Left cardiac atrium (tissue), 4 donors: ENCODE measurements at regions not wholly inside any gene's neighbourhood (a gene's known extent, or its start where the extent isn't known, plus 50 kb on each side); places are given as distances from the start of the nearest gene placed in this dataset.
A peak's percentile ranks its signal among the peaks of the same experiment; 100 is the strongest.
"Not testable (repeated sequence)": the region's sequence is repeated elsewhere in the genome, so short reads cannot be mapped to it uniquely, and the experiment has no call there.

Experiments
- ATAC-seq, 2 donors: fragments of 200-7000 bp; cut with Tn5 transposase; one replicate each; pipeline ENCODE4 v1.9.1; 2020; ENCODE audit warnings: mild to moderate bottlenecking in 2 of 2, moderate library complexity in 2 of 2
- DNase-seq: peaks from one replicate; pipeline ENCODE4 v3.0.0-alpha.2; 2020
- intact Hi-C, 2 donors: fragments of 100-400 bp; cut with DNase I; formaldehyde crosslinking; loops; one replicate each; pipeline versions ENCODE4 v1.14.1 to v1.15.1; 2022 to 2023
- donor health status: DM: no; HTN: yes; CAD: no.
- donor health status: DM: no; HTN: yes; CAD: no; lungs with severe emphysema.
- donor health status: DM: yes; HTN: yes; CAD: no.
- donor health status: Dilated cardiomyopathy.

- DNase-seq = no peak
- intact Hi-C loops = no loop called here
- ATAC-seq = no peak
Measured at GRCh38 chr2:8508766-8509165, 173.1 kb upstream of the ID2 start.

DNA sequence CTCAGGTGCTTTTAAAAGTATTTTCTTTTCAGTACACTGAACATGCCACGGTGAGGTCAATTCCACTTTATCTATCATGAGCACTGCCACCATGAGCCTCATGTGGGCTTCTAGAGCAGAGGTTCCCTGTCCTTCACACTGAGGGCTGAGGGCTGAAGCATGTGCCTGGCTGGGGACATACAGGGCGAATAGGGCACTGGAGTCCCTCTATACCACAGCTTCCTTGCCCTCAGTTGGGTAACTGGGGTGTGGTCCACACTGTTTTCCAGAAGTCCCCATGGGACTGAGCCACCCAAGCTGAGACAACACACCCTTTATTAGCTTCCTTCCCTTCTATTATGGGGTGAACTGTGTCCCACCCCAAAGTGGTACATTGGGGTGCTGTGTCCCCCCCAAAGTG is 172.2 kb upstream of the ID2 start:
- DNase-seq (no peak), ATAC-seq (no peak)
- intact Hi-C loops = no loop called here

DNA sequence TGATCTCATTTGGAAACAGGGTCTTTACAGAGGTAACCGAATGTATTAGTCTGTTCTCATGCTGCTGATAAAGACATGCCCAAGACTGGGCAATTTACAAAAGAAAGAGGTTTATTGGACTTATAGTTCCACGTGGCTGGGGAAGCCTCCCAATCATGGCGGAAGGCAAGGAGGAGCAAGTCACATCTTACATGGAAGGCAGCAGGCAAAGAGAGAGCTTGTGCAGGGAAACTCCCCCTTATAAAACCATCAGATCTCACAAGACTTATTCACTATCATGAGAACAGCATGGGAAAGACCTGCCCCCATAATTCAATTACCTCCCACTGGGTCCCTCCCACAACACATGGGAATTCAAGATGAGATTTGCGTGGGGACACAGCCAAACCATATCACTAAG is 171.8 kb upstream of the ID2 start:
- intact Hi-C loops, ATAC-seq: not testable (repeated sequence)

GRCh38 chr2:8510519-8510918 is 171.3 kb upstream of the ID2 start:
- ATAC-seq (peak; percentile 63 to 84), DNase-seq (no peak)
- intact Hi-C loops = no loop called here

More for the DNA sequence above, 171.8 kb upstream of the ID2 start:
- DNase-seq = not testable (repeated sequence)

DNA sequence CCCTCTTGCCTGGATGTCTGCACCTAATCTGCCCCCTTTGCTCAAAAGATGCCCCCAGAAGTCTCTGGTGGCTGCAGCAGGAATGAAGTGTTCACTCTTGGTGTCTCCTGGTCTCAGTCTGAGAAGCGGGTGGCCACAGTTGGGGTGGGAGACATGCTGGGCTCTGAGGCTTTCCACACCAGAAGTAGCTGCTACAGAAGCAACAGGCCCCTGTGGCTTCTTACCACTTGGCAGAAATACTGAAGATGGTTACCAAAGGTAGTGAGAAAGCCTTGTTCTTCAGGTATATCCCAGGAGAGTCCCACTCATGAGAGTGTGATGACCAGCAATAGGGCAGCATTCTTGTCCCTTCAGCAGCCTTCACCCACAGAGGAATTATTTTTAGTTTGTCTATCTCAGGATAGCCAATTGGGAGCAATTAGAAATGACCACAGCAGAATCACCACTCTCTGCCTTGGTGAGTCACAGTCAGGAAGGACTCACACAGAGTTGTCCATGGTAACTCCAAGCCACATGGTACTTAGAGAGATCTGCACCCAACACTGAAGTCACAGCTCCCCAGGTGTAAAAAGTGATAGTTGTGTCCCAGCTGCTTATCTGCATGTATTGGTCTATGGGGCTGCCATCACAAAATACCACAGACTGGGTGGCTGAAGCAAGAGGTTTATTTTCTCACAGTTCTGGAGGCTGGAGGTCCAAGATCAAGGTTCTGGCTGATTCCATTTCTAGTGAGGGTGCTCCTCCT is 169.8 kb upstream of the ID2 start:
- DNase-seq = no peak
- intact Hi-C loops = no loop called here
- ATAC-seq = peak in 1 of 2 donors; percentile 63

DNA sequence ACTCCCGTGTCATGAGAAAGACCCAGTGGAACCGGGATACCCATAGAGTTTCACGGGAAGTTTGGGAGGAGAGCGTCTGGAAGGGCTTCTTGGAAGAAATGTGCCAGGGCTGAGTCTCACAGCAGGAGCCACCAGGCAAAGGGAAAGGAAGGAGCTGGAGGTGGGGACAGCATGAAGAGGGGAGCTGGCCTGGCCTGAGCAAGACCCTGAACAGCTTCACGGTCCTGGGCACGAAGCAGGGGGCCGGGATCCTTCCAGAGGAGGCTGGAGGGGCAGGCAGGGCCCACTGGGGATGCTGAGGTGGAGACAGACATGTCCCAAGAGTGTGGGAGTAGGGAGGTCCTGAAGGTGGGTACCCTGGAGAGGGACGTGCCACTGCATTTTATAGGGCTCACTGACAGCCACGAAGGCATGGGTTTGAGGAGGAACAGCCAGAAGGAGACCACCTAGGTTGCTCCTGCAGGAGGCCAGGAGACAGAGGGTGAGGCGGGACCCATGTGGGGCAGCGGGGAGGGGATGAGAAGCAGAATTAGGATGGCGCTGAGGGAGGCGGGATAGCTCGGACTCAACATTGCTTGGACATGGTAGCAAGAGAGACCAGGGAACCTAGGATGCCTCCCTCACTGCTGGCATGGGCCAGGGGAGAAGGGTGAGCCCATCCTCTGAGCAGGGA is 168.1 kb upstream of the ID2 start:
- ATAC-seq (no peak), DNase-seq (no peak)
- intact Hi-C loops = no loop called here

GRCh38 chr2:8514274-8514662 is 167.6 kb upstream of the ID2 start:
- DNase-seq (no peak), ATAC-seq (no peak)
- intact Hi-C loops = no loop called here

- no peak for DNase-seq
- intact Hi-C loops = no loop called here
- peak; percentile 34 to 51 for ATAC-seq
Measured at GRCh38 chr2:8514796-8515758, 166.8 kb upstream of the ID2 start.

DNA sequence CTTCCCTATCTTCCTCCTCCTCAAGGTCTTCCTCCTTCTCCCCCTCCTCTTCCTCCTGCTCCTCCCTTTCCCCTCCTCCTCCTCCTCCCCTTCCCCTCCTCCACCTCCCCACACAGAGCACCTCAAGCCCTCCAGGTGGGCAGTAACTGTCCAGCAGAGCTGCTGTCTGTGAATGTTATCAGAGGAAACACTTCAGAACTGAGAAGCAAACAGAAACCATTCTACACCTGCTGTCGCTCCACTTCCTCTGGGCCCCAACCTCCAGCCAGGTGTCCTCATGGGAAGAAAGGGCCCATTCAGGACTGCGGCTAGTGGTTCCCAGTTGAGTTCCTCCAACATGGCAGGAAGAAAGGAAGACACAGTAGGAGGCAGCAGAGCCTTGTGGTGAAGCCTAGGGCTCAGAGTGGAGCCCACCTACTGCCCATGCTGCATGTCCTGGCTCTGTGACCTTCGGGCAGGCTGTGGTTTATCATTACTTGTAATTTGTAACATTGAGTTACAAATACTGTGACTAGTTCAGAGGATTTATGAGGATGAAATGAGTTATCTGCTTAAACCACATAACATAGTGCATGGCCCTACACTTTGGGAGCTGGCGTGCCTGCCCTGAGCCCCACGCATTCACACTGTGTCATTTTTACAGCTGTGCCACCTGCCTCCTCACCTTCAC is 165.9 kb upstream of the ID2 start:
- DNase-seq = no peak
- intact Hi-C loops = no loop called here
- no peak for ATAC-seq

DNA sequence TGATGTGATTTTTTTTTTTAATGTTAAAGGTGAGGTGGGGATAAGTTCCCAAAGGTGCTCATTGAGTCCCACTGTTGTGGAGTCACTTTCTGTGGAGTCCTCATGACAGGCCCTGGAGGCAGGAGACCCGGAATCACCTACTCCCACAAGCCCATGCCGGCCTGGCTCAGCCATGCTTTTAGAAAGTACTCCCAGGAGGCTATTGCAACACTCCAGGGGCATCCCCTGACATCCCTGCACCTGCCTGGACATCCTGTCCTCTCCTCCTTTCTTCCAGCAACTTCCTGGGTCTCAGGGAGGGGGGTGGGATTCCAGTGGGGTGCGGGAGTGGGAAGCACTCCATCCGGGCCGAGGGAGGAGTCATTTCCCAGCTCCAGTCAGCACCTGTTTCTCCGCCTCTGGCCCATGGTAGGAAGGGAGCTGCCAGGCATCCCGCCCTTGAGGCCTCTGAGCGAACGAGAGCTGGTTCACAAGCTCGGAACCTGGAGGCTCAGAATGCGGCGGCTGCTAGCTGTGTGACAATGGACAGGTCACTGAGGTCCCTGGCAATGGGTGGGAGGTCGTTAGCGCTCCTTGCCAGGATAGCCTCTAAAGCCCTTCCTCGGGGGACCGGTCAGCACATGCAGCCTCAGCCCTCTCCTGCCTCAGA is 163.9 kb upstream of the ID2 start:
- ATAC-seq = no peak
- intact Hi-C loops = no loop called here
- no peak for DNase-seq

GRCh38 chr2:8518979-8519668 is 162.7 kb upstream of the ID2 start:
- no peak for ATAC-seq
- no peak for DNase-seq
- intact Hi-C loops = no loop called here

DNA sequence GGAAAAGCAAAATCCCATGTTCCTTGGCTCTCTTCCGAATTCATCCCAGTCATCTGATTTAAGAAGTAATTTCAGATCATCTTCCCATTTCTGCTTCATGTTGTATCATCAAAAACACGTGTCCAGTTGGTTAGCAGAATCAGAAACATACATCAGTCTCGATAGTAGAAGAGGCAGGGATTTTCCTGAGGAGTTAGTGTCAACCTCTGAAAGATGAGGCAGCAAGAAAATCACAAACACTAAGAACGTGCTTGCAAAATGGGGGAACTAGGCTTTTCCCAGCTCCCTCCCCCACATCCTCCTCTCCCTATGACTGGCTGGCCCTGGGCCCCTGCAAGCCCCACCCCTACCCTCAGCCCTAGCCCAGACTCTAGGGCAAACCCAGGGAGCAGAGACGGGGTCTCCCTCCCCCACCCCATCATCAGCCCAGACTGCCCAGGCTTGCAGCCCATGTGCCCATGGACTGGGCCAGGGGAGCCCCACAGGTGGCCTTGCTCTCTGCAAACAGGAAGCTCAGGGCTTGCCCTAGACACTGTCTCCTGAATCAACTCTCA is 161.0 kb upstream of the ID2 start:
- intact Hi-C loops = no loop called here
- no peak for ATAC-seq
- DNase-seq = no peak

- intact Hi-C loops = no loop called here
- ATAC-seq = no peak
- DNase-seq = no peak
Measured at GRCh38 chr2:8522687-8523086, 159.2 kb upstream of the ID2 start.

DNA sequence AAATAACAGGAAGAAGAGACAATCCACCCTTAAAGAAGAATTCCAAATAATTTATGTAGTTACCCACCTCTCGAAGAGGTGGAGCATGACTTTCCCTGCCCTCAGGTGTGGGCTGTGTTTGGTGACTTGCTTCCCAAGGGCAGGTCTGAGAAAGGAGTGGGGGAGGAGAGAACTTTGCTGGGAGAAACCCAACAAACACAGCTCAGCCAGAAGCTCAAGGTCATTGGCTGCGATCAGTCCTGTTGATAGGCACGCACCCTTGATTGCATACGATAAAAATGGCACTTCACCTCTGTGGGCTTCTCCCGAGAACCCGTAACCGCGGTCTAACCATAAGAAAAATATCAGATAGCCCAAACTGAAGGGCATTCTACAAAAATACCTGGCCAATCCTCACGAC is 157.5 kb upstream of the ID2 start:
- intact Hi-C loops = no loop called here
- ATAC-seq (no peak), DNase-seq (no peak)

DNA sequence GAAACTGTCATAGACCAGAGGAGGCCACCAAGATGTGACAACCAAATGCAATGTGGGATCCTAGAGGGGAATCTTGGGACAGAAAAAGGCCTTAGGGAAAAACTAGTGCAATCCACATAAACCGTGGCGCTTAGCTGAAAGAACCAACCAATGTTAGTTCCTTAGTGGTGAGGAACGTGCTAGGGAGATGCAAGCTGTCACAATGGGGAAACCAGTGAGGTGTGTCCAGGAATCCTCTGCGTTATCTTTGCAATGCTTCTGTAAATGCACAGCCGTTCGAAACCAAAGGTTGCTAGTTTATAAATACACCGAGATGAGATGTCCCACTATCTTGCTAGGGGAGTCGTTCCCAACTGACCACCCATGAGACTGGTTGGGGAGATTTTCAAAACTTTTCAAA is 157.0 kb upstream of the ID2 start:
- ATAC-seq = no peak
- intact Hi-C loops = no loop called here
- DNase-seq = no peak

- ATAC-seq (no peak), DNase-seq (no peak)
- intact Hi-C loops = no loop called here
Measured at GRCh38 chr2:8525236-8525581, 156.6 kb upstream of the ID2 start.

DNA sequence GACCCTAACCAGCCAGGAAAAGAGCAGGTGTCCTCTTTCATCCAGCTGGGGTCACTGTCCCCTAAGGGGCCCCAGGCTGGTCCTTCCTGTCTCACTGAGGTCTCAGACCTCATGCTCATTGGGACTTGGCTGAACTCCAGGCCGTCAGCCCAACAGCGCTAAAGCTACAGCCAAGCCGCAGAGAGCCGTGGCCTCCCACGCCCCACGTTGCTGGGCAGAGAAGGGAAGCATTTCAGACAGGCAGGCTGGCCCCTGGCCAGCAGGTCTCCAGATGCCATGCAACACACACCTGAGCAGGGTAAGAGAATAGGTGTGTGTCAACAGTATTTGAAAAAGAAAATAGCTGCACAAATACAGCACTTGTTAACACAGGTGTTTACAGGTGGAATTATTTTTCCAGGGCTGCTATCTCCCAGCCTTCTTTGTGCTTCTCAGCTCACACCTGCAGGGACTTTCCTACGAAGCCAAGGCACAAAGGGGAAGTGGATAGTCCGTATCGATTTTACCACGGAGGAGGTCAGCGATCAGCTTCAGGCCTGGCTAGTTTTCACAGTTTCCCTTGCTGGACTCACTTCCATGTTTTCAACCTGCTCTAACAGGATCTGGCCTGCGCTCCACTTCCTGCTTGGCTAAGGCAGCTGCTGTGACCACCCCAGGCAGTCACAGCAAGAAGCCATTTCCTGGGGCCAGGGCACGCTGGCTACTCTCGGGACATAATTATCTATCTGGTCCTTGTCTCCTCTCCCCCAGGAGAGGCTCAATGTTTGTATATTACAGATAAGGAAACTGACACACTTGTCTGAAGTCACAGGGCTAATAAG is 156.1 kb upstream of the ID2 start:
- ATAC-seq = peak; percentile 84 to 87
- intact Hi-C loops = no loop called here

GRCh38 chr2:8526403-8526696 is 155.5 kb upstream of the ID2 start:
- DNase-seq (no peak), ATAC-seq (no peak)
- intact Hi-C loops = no loop called here

More for the DNA sequence above, 156.1 kb upstream of the ID2 start:
- DNase-seq = peak; percentile 83
